K562 (cell line): ENCODE measurements at regions not wholly inside any gene's neighbourhood (a gene's known extent, or its start where the extent isn't known, plus 50 kb on each side); places are given as distances from the start of the nearest gene placed in this dataset.

Experiments
- ATAC-seq: fragments of 200-7000 bp; cut with Tn5 transposase; 3 replicates; pipeline ENCODE4 v1.9.1; 2020; ENCODE audit warnings: moderate library complexity
- BruUV-seq: library from RNA; stranded (reverse); fragments of 400-500 nt; replicated peaks from 2 replicates; lab custom pipeline; 2021; lab: Mats Ljungman, UMichigan
- CTCF ChIA-PET: fragments of 300-600 bp; formaldehyde crosslinking; extraction: SDS; loops from one replicate; lab custom pipeline; 2021; ENCODE audit warnings: low intra/inter-chr PET ratio; lab: Yijun Ruan, JAX
- POLR2A ChIA-PET: fragments of 300-600, 350-650 bp; sonication (Branson Sonifier 250); formaldehyde crosslinking; extraction: SDS; loops from one replicate; lab custom pipeline; 2021; ENCODE audit warnings: antibody characterized with exemption, inconsistent platforms; lab: Yijun Ruan, JAX
- DNase-seq, 4 experiments: peaks; one replicate each; pipeline versions ENCODE4 v3.0.0 to v3.0.0-alpha.2; 2011 to 2018; ENCODE audit warnings: low spot score in 3 of 4, mixed read lengths in 3 of 4; ENCODE audit errors: extremely low read depth in 1 of 4
- FAIRE-seq: peaks from 2 replicates; lab custom pipeline; 2011; peaks lifted over from hg19 to GRCh38; lab: Jason Lieb, UNC
- H2AFZ ChIP-seq: 2 replicates; pipeline ENCODE4 v1.6.0; 2011; ENCODE audit warnings: low read depth, low read length, control low read depth, inconsistent platforms
- H3K27ac ChIP-seq: fragments of 200-600 bp; 3 replicates; pipeline ENCODE4 v1.8.0; 2011; ENCODE audit warnings: low read depth, mild to moderate bottlenecking, control low read depth, inconsistent platforms, low read length, moderate library complexity, mixed read lengths; ENCODE audit errors: extremely low read depth
- H3K27me3 ChIP-seq, 2 experiments: fragments of 300-600 bp in 1 of 2; 2 replicates in 1 of 2; 3 replicates in 1 of 2; pipeline versions ENCODE4 v1.6.0 to v1.8.0; 2011; ENCODE audit warnings: inconsistent platforms in 2 of 2, low read length in 2 of 2, mild to moderate bottlenecking in 1 of 2, mixed read lengths in 1 of 2, moderate library complexity in 1 of 2; ENCODE audit not compliant: control insufficient read depth in 2 of 2, insufficient read depth in 2 of 2
- H3K36me3 ChIP-seq: fragments of 300-600 bp; 3 replicates; pipeline ENCODE4 v1.8.0; 2011; ENCODE audit warnings: mild to moderate bottlenecking, low read length, inconsistent platforms; ENCODE audit not compliant: control insufficient read depth, insufficient read depth
- H3K4me1 ChIP-seq, 2 experiments: fragments of 200-600 bp in 1 of 2; replicated peaks in 1 of 2; 2 replicates in 1 of 2; 3 replicates in 1 of 2; pipeline versions ENCODE4 v1.5.1 to v1.8.0; 2011; ENCODE audit warnings: inconsistent platforms in 2 of 2, low read length in 2 of 2, mild to moderate bottlenecking in 1 of 2, mixed read lengths in 1 of 2, moderate library complexity in 1 of 2; ENCODE audit not compliant: control insufficient read depth in 2 of 2, insufficient read depth in 2 of 2
- H3K4me2 ChIP-seq: 2 replicates; pipeline ENCODE4 v1.6.1; 2011; ENCODE audit warnings: low read length, control low read depth, inconsistent platforms, mixed read lengths; ENCODE audit not compliant: insufficient read depth
- H3K4me3 ChIP-seq: fragments of 200-600 bp; sonication (generic), shearing (Covaris generic); 2 replicates; pipeline ENCODE4 v1.5.1; 2016; ENCODE audit warnings: control low read depth, inconsistent platforms
- H3K79me2 ChIP-seq: fragments of 200-600 bp; 3 replicates; pipeline ENCODE4 v1.8.0; 2011; ENCODE audit warnings: low read length, inconsistent platforms; ENCODE audit not compliant: control insufficient read depth, insufficient read depth
- H3K9ac ChIP-seq, 2 experiments: 2 replicates each; pipeline versions ENCODE4 v1.6.0 to v1.6.1; 2011; ENCODE audit warnings: low read depth in 2 of 2, low read length in 2 of 2, control low read depth in 1 of 2, inconsistent platforms in 1 of 2, mild to moderate bottlenecking in 1 of 2, mixed read lengths in 1 of 2; ENCODE audit not compliant: insufficient read depth in 1 of 2
- H3K9me1 ChIP-seq: one replicate; pipeline ENCODE4 v1.6.0; 2011; ENCODE audit warnings: inconsistent platforms, mild to moderate bottlenecking, low read length, moderate library complexity; ENCODE audit not compliant: control insufficient read depth, insufficient read depth
- H3K9me3 ChIP-seq: replicated peaks from 2 replicates; pipeline ENCODE4 v1.5.1; 2011; ENCODE audit warnings: low read depth, low read length, inconsistent platforms; ENCODE audit not compliant: control insufficient read depth, insufficient read depth
- H4K20me1 ChIP-seq: replicated peaks from 2 replicates; pipeline ENCODE4 v1.6.1; 2011; ENCODE audit warnings: low read length, inconsistent platforms, mixed read lengths; ENCODE audit not compliant: control insufficient read depth, insufficient read depth
- MTF1 ChIP-seq: fragments of 250-450 bp; sonication (Bioruptor Pico); IDR thresholded peaks from 2 replicates; pipeline ENCODE4 v1.9.0; 2021; ENCODE audit warnings: moderate library complexity, mild to moderate bottlenecking, inconsistent platforms, borderline replicate concordance
- ZBTB17 ChIP-seq: fragments of 450-650 bp; formaldehyde crosslinking; IDR thresholded peaks from 2 replicates; pipeline ENCODE4 v1.4.0; 2020; ENCODE audit warnings: mild to moderate bottlenecking
- ZBTB5 ChIP-seq: fragments of 450-650 bp; IDR thresholded peaks from 2 replicates; pipeline ENCODE4 v1.6.1; 2017; ENCODE audit warnings: antibody characterized with exemption
- ZNF217 ChIP-seq: sonication (generic); formaldehyde crosslinking; IDR thresholded peaks from 2 replicates; pipeline ENCODE4 v1.8.0; 2022; ENCODE audit warnings: mild to moderate bottlenecking, missing genetic modification reagents
- WGBS: fragments of 100-300 bp; shearing (Covaris generic); methylation state at CpG from one replicate; pipeline ENCODE4 v1.1.6; 2016; ENCODE audit warnings: low coverage, mixed read lengths; ENCODE audit not compliant: insufficient coverage; ENCODE audit errors: missing lambda C conversion rate; 5-methylcytosine and 5-hydroxymethylcytosine counted together
- in situ Hi-C: fragments of 300-500 bp; cut with MboI; formaldehyde crosslinking; loops from 4 replicates; pipeline ENCODE4 v1.15.0; 2018; ENCODE audit warnings: inconsistent platforms, mixed read lengths
- intact Hi-C: fragments of 100-400 bp; cut with micrococcal nuclease; formaldehyde crosslinking; loops from 2 replicates; pipeline ENCODE4 v1.14.2; 2022
- TF ChIP-seq, protein P1 (sequence below), 2 experiments: fragments of 450-650 bp; IDR thresholded peaks; 2 replicates each; pipeline ENCODE4 v1.6.1; 2016; ENCODE audit warnings: mild to moderate bottlenecking in 2 of 2, borderline replicate concordance in 1 of 2, low read depth in 1 of 2, moderate library complexity in 1 of 2

DNA sequence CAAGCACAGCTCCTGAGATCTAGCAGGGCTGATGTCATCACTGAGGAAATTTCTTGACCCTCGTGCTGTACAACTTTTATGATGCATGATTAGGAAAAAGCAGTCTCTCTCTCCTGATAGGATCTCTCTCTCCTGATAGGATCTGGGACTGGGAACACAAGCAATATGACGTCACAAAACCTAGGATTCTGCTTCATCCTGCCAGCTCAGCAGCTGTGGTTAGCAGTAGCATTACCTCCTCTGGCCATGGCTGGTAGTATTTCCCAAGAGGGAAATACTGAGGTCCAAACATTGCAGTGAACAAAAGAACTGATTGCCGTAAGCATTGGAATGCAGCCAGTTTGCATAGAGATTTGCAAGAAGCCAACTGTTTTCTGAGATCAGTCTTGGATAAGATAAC lies 521.2 kb upstream of the POU3F3 start:
- H3K9me1 ChIP-seq = no peaks in the 10 kb centered on the region
- ATAC-seq (no peak), DNase-seq (no peak), FAIRE-seq (no peak)
- ChIA-PET POLR2A (no interaction called here), CTCF (no interaction called here)
- H2AFZ ChIP-seq = no peak overlapping the region
- BruUV-seq = no TSS peak
- no peak for TF ChIP-seq MTF1 (CRISPR knock-in tag)
- WGBS = 0% methylated on average over 3 of the region's 3 CpGs
- intact Hi-C loops = no loop called here
- in situ Hi-C loops = no loop called here
- no peak overlapping the region for H3K27ac ChIP-seq
- no peaks in the 10 kb centered on the region for H3K79me2 ChIP-seq
- no peak overlapping the region for H3K9ac ChIP-seq
- H3K36me3 ChIP-seq = no peaks in the 10 kb centered on the region
- no peaks in the 10 kb centered on the region for H4K20me1 ChIP-seq
- H3K9me3 ChIP-seq = no peaks in the 10 kb centered on the region
- no peak overlapping the region for H3K4me2 ChIP-seq
- no peak overlapping the region for H3K4me3 ChIP-seq
- H3K27me3 ChIP-seq = no peaks in the 10 kb centered on the region
- no peaks in the 10 kb centered on the region for H3K4me1 ChIP-seq

- FAIRE-seq (no peak), DNase-seq (no peak), ATAC-seq (no peak)
- no peak overlapping the region for H3K9ac ChIP-seq
- POLR2A ChIA-PET = no interaction called here
- in situ Hi-C loops (no loop called here), intact Hi-C loops (no loop called here)
- no TSS peak for BruUV-seq
- no peaks in the 10 kb centered on the region for H4K20me1 ChIP-seq
- H3K27ac ChIP-seq = no peak overlapping the region
- no peaks in the 10 kb centered on the region for H3K9me3 ChIP-seq
- no peaks in the 10 kb centered on the region for H3K4me1 ChIP-seq
- H3K36me3 ChIP-seq = no peaks in the 10 kb centered on the region
- no peak overlapping the region for H2AFZ ChIP-seq
- no peaks in the 10 kb centered on the region for H3K79me2 ChIP-seq
- CTCF ChIA-PET = no interaction called here
- no peak overlapping the region for H3K4me3 ChIP-seq
- WGBS = 0% methylated on average over 2 of the region's 2 CpGs
- no peak overlapping the region for H3K4me2 ChIP-seq
- H3K27me3 ChIP-seq = no peaks in the 10 kb centered on the region
- H3K9me1 ChIP-seq = no peaks in the 10 kb centered on the region
- TF ChIP-seq ZBTB5 (no peak), ZBTB17 (no peak), ZNF217 (CRISPR knock-in tag) (no peak)
- TF ChIP-seq, protein P1, sequence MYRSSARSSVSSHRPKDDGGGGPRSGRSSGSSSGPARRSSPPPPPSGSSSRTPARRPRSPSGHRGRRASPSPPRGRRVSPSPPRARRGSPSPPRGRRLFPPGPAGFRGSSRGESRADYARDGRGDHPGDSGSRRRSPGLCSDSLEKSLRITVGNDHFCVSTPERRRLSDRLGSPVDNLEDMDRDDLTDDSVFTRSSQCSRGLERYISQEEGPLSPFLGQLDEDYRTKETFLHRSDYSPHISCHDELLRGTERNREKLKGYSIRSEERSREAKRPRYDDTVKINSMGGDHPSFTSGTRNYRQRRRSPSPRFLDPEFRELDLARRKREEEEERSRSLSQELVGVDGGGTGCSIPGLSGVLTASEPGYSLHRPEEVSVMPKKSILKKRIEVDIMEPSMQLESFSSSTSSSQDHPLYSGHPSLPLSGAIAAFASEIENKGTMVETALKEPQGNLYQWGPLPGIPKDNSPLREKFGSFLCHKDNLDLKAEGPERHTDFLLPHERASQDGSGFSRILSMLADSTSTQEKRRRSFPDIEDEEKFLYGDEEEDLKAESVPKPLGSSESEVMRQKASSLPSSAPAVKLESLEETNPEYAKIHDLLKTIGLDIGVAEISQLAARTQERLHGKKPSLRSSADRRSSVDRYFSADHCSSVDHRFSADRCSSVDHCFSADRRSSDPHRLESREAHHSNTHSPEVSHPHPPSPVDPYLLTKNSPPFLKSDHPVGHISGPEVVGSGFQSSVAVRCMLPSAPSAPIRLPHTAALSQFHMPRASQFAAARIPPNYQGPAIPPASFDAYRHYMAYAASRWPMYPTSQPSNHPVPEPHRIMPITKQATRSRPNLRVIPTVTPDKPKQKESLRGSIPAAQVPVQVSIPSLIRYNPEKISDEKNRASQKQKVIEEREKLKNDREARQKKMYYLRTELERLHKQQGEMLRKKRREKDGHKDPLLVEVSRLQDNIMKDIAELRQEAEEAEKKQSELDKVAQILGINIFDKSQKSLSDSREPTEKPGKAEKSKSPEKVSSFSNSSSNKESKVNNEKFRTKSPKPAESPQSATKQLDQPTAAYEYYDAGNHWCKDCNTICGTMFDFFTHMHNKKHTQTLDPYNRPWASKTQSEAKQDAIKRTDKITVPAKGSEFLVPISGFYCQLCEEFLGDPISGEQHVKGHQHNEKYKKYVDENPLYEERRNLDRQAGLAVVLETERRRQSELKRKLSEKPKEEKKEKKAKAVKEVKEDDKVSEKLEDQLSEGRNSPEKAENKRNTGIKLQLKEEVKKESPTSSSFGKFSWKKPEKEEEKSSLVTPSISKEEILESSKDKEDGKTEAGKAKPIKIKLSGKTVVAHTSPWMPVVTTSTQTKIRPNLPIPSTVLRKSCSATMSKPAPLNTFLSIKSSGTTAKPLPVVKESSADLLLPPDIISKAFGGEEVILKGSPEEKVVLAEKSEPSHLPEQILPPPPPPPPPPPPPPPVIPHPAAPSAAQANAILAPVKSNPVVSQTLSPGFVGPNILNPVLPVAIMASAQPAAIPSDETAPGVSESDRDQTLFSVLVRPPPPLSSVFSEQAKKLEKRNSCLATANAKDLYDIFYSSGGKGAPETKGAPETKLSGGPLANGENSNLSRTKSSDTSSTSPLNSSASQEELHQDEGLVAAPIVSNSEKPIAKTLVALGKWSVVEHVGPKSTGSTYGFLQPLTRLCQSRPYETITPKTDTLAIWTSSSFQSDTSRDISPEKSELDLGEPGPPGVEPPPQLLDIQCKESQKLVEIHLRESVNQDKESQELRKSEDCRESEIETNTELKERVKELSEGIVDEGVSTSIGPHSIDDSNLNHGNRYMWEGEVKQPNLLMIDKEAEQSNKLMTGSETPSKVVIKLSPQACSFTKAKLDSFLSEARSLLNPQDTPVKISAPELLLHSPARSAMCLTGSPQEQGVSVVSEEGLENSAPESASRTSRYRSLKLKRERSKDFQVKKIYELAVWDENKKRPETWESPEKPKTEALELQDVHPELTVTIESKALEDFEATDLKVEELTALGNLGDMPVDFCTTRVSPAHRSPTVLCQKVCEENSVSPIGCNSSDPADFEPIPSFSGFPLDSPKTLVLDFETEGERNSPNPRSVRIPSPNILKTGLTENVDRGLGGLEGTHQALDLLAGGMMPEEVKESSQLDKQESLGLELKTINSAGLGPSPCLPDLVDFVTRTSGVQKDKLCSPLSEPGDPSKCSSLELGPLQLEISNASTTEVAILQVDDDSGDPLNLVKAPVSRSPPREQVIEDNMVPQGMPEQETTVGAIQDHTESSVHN (IDR thresholded peaks at IDR 0.05; ENCODE audit: borderline replicate concordance in 1 of 2, low read depth in 1 of 2) = no peak
Measured at GRCh38 chr2:104337869-104338268, 516.0 kb upstream of the POU3F3 start.
